ENCODE measurements at regions not wholly inside any gene's neighbourhood (a gene's known extent, or its start where the extent isn't known, plus 50 kb on each side); places are given as distances from the start of the nearest gene placed in this dataset.

DNA sequence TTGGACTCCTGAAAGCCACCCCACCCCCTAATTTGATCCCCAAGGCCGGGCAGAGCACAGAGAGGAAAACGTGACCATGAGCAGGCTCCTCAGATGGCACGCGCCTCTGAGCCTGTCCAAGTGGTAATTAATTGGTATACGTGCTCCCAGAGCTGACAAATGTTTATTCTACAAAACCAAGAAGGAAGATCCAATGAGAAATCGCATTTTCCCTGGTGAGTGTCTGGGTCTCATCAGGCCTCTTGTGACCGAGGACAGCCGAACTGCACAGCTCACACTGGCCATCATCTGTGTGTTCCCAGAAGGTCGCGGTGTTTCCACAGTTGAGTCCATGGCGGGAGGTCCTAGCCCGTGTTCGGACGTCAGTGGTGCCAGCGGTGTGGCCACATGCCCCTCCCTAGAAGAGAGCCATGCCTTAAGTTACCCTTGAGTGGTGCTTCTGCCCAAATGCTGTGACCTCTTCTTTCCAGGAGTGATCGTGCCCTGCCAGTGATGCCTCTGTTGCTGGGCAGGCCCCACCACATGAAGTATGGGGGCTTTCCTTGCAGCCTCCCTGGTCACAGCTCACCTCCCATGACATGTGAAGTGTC lies 317.5 kb upstream of the RTL1 start:
- DNase-seq: no peak

DNA sequence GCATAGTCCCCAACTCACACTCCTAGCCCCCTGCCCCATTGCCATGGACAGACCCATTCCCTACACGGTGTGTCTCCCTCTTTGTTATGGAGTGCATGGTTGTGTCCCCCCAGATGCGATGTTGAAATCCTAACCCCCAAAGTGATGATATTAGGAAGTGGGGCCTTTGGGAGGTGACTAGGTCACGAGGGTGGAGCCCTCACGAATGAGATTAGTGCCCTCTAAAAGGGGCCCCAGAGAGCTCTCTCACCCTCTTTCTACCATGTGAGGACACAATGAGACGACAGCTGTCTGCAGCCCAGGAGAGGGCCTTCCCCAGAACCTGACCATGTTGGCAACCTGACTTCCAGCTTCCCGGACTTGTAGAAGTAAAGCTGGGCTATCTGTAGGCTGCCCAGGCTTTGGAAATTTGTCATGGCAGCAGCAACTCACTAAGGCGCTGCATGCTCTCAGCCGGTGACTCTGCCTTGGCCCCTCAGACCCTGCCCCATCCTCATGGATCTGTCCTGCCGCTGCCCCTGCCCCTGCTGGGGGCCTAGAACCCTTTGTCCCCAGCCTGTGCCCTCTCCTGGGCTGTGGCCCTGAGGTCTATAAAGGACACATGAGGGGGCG lies 318.1 kb upstream of the RTL1 start:
- DNase-seq: no peak

DNA sequence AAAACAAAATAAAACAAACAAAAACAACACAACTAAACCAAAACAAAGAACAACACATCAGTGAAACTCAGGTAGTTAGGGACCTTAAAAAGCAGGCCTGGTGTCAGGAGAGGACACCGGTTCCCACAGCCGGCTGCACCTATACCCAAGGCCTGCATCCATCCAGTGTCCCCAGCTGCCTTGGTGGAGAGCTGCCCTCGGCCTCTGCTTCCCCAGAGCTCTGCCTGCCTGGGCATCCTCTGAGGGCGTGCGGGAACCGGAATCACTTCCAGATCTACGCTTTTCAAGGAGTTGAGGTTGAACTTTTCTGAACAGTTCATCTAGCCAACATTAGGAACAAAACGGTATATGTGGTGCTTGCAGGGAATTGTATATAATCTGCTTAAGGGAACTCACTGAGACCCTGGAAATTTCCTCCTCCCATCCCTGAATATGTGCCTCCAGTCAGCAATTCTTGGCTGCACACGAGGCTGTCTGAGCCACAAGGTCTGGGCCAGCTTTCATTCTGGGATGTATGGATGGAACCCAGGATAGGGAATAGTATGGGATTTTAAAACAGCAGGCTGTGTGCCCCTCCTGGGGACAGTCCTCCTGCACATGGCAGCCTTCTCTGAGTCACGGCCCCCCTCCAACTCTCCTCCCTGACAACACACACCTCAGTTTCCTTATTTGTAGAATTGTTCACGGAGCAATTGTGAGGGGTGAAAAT lies 319.0 kb upstream of the RTL1 start:
- no peak for DNase-seq

DNA sequence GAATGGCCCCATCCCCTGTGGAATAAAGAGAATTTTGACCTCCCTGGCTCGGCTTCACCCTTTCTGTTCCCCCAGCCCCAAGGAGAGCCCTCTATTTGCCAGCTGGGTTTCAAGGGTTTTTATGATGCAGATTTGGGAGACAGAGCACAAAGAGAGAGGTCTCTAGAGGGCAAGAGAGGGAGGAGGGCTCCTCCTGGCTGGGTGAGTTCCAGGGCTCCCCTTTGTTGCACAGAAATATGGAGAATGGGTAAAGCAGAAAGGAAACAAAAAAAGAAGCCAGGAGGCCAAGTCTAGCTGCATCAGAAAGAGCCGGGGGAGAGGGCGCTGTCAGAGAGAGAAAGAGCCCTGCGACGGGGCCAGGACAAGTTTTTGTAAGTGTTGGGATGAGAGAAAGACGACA lies 319.6 kb upstream of the RTL1 start:
- no peak for DNase-seq

DNA sequence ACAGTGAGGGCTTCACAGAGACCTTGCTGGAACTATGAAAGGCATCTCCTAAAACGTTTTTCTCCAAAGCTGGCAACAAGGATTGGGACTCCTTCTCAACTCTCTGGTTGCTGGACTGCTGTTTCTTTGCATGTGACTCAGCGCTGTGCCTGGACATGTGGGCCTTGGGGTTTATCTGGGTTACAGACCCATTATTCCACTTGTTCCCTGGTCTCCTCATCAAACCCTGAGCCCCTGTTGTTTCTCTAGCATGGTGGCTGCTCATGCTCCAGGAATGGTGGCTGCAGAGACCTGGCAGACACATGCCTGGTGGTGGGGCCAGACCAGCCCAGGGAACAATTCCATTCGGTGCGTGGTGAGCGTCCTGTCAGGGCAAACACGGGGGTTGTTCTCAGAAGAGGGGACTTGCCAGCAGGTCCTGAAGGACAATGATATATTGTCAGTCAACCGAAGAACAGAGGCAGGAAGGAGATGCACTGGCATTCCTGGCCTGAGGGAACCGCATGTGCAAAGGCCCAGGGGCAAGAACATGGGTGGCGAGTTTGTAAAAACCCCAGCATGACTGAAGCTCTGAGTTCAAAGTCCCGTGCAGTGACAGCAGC lies 320.1 kb upstream of the RTL1 start:
- DNase-seq: no peak

DNA sequence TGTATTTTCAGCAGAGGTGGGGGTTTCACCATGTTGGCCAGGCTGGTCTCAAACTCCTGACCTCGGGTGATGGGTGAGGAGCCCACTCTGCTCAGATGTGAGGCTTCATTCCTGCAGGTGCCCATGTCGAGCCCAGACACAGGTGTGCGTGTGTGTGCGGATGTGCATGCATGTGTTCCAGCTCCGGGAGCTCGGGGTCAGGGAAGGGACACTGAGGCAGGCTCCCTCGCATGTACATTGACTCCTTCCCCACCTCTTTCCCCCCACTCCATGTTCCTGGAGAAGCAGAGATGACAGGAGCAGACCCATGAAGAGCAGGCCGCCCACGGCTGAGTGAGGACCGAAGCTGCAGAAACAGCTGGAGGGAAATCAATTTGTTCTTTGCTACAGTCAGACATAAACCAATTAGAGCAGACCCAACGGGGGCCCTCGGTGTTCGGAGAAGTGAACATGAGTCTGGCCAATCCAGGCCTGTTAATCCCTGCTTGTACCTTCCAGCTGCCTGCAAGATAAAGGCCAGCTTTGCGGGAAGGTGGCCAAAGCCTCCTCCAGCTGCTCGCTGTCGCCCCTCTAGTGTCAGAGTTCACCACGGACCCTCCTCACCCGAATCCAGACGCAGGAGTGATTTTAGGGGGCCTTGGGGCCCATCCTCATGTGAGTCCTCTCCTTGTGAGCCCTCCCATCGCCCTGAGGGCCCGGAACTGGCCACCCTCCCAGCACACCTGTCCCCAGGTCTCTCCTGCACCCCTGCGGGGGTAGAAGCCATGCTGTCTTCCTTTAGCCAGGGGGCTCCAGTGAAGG lies 321.0 kb upstream of the RTL1 start:
- DNase-seq: no peak

DNA sequence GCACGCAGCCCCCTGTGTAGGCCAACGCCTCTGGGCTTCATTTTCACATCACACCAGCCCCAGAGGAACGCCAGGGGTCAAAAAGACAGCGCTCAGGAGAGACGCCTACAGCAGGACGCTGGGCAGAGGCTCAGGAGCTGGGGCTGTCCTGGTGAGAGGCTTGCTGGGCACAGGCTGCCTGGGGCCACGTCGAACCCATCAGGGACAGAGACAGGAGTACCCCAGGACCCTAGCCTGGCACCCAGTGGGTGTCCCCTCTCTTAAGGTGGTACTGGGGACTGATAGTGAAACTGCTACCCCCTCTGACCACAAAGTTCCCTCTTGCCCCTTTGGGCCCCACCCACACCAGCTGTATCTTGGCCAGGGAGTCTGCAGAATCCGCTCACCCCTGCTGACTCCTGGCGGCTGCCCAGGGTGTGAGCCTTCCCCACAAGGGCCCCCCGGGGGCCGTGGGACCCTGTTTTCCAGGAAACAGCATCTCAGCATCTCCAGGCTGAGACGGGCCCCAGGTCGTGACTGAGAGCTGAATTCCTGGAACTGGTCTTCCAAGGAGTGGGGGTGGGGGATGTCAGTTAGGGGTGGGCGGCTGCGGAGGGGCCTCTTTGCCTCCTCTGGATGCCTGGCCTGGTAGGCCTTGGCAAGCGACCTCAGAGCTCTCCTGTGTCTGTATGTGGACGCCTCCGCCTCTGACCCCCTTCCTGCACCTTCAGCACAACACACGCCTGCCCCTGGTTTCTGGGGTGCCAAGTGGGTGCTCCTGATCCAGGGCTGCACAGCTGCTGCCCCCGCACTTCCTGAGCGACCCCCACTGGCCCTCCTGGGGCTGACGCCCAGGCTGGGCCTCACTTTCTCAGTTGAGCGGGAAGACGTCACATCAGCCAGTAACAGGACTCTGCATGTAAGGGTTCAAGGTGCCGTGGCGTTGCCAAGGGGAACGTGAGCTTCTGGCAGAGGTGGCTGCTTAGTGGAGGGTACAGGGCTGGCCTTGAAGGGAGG lies 321.9 kb upstream of the RTL1 start:
- no peak for DNase-seq

DNA sequence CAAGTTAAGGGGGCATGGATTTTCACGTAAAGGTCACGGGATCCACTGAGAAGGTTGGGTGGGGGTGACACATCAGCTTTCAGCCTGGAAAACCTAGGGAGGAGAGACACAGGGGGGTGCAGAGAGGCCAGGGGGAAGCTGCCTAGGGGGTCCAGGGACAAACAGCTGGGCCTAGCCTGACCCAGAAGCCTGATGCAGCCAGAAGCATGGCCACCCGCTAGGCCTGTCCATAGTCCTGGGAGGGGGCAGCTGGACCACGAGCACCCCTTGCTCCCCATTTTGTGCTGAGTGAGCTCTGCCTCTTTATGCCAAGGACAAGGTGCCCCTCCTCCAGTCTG lies 322.7 kb upstream of the RTL1 start:
- no peak for DNase-seq

DNA sequence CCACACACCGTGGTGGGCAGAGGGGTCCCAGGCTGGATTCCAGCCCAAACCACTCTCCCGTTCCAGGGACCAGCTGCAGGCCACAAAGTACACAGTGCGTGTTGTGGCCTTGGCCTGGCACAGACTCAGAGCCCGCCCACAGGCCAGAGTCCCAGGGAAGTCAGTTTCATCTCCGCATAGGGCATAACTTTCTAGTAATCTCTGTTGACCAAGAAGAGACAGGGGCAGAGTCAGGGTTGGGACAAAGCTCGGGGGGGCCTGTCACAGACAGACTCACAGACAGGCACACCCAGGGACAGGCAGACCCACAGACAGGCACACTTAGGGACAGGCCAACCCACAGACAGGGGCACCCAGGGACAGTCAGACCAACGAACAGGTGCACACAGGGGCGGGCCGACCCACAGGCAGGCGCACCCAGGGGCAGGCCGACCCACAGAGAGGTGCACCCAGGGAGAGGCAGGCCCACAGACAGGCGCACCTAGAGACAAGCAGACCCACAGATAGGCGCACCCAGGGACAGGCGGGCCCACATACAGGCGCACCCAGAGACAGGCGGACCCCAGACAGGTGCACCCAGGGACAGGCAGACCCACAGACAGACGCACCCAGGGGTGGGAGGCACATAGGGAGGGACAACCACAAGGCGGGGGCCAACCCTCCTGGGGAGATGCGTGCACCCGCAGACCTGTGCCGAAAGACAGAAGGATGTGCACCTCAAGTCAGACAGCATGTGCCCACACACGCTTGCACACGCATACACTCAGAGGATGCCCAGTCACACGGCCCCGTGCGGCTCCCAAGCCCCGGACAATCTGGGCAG lies 323.3 kb upstream of the RTL1 start:
- no peak for DNase-seq

DNA sequence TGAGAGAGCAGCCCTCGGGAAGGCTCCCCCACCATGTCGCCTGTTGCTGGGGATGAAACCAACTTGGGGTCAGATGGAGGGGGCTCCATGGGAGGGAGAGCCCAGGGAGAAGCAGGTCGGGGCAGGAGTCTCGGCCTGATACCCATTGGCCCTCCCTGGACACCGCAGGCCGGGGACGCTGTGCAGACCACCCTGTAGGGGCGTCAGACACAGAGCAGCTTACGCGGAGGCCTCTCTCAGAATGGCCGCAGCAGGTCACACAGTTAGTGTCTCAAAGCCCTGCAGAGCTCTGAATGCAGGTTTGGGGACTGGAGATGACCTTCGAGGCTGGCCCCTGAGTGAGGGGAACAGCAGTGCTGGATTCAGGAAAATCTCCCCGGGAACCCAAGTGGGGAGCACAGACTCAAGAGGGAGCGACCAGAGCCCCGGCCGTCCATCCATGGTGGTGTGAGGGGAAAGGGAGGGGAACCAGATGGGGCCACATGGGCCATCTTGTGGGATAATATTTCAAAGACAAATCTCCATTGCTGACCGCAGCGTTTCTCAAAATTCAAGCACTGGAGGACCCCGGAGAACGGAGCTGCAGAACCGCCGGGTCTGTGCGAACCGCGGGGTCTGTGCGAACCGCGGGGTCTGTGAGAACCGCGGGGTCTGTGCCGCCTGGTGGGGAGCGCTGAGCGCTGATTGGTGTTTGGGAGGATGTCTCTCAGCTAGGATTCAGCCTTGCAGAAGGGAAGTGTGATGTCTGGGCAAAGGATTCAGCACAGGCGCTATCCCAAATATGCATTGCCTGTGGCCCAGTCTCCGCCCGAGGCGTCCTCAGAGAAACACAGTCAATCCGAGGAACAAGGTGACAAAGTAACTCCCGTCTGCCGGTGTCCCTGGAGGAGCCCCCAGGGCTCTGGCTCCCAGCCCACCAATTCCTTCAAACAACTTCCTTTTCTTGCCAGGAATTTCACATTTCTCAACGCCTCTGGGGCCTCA lies 324.4 kb upstream of the RTL1 start:
- DNase-seq: no peak

DNA sequence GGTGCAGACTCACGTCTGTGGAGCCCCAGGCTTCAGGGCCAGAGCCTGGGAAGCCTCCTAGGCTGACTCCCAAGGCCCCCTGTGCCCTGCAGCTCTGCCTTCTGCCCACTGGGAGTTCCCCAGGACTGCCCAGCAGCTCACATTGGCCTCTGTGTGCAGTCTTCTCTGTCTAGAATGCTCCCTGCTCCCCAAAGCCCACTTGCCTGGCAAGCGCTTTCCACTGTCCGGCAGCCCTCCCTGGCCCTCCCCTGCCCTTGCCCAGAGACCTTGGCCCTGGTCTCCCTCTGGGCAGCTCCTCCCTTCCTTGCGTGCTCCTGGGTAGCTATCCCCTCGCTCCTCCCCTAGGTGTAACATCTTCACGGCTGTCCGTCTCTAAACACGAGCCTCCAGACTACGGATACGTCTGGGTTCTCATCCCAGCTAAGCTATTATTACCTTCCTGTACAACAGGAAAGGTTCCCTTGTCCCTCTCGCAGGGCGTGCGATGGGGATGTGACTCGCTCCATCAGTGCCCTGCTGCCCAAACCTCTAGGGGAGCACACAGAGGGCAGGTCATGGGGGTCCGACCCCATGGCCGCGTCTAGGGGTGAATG lies 325.5 kb upstream of the RTL1 start:
- no peak for DNase-seq

DNA sequence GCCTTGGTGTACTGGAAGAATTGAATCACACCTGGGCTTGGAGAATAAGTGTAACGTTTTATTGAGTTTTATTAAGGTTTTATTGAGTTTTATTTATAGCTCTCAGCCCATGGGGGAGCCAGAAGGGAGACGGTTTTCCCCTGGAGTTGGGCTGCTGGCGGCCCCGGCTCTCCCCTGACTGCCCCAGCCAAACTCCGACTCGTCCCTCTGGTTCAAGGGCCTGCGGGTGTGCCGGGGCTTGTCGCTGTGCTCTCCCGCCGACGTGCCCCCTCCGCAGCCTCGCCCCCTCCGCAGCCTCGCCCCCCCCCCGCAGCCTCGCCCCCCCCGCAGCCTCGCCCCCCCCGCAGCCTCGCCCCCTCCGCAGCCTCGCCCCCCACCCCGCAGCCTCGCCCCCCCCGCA lies 326.1 kb upstream of the RTL1 start:
- DNase-seq: no peak

DNA sequence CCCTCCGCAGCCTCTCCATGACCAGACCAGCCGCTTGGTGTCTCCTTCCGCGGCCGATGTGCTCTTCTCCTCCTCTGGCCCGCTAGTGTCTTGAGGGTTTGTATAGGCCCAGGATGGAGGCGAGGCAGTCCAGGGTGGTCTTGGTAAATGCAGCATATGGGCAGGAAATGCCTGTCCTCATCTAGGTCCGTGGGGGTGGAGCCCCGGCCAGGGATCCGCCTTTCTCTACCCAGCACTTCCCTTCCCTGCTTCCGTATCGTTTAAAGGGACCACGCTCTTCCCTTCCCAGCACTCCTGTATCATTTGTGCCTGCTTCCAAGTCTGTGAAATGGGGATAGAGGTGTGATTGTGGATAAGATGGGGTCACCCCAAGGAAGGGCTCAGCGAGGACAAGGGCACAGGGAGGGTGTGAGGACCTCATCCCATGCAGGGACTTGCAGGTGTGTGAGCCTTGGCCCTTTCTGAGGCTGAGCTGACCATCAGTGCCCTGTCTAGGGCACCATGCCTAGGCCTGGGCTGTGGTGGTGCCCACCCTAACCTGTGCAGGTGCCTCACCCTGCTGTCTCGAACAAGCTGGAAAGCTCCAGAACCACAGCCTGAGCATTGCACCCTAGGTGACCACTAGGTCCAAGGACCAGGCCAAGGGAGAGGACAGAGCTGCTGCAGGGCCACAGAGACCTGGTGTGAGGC lies 326.8 kb upstream of the RTL1 start:
- DNase-seq: no peak

DNA sequence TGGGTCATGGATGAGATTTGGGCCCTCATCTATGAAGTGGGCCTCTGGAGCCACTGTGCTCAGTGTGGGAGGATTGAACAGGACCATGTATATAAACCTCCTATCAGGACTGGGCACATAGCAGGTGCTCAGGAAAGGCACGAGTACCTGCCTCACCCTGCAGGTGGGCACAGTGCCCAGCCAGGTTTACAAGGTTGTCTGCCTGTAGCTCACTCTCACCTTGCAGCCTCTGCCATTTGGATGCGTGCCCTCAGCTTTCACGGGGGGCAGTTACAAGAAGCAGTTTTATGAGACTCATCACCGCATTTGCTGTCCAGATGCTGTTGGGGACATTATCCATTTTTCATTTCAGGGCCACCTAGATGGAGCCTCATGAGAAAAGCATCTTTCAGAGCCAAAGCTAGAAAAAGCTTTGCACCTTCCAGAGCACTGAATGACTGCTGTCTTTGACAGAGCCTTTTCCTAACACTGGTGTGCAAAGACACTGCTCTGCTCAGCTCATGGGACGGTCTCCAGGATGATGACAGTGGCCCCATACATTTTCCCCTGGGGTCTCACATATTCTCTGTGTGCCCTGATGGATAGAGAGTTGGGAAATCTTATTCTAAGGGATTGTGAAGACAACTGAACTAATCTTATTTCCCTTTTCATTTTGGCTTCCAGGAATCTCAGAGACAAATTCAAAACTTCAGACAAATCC lies 327.5 kb upstream of the RTL1 start:
- DNase-seq: no peak

DNA sequence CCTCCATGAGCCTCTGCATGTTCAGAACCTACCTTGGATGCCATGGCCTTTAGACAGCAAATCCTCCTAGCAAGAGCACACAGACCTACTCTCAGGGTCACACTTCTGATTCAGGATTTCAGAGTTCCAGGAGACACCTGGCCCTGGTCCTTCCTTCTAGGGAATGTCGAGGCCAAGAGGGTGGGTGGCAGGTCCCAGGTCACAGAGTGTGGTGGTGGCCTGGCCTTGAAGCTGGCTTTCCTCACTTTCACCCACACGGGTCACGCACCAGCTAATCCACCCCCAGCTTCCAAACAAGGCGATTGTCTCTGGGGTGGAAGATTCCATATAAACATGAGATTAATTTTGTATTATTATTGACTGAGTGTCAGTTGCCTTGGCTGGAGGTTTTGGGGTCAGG lies 328.3 kb upstream of the RTL1 start:
- DNase-seq: no peak

DNA sequence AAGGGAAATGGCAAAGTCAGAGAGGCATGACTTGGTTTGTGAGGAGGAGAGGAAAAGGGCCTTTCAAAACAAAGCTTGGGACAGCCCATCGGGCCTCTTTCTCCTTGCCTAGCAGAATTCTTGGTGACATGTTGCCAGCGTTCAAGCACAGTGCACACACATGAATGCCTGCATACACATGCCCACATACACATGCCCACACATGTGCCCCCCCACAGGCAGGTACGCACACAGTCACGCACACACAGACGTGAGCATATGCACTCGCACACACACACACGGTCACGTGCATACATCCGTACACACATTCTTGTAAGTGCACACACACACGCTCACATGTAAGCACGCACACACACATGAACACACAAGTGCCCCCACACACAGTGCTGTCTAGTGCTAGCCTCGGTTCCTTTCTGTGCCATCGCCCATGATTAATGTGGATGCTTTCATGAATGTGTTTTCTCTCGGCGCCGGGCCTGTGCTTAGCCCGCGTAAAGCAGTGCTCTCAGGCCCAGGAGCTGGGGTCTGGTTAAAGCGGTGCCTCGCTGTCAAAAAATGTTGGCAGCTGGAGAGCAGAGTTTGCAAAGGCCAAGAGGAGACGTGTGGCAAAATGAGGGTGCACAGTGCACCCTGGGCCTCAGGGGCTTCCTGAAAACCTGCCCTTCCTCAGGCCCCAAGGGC lies 328.8 kb upstream of the DIO3 start:
- no peak for DNase-seq

DNA sequence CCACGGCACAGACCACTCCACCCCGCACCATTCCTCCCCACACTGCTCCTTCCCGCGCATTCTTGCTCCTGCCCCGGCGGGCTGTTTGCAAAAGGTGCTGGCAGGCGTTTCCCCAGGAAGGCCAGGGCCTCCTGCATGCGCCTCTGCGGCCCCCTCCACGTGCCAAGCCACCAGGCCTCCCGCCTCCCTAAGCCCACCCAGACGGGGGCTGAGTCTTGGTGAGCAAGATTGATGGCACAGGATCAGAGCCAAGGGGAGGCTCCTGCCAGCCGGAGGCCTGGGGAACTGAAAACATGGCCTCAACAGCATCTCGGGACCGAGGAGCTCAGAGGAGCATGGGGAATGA lies 328.3 kb upstream of the DIO3 start:
- DNase-seq: no peak

DNA sequence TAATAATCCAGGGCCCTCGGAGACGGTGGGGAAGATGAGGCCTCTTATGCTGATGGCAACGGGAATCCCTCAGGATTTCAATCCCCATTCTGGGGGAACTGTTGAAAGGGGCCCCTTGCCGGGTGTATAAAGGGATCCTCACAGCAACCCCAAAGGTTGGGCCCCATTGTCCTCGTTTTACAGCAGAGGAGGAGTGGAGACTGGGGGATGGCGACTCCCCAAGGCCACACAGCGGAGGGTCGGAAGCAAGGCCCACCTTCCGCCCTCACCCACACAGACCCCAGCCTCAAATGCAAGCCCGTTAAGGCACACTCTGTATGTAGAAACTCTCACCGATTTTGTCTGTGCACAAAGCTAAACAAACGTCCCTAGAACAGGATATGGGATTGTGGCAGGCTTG lies 327.9 kb upstream of the DIO3 start:
- no peak for DNase-seq
